ENCODE measurements at regions not wholly inside any gene's neighbourhood (a gene's known extent, or its start where the extent isn't known, plus 50 kb on each side); places are given as distances from the start of the nearest gene placed in this dataset.
"Not testable (repeated sequence)": the region's sequence is repeated elsewhere in the genome, so short reads cannot be mapped to it uniquely, and the experiment has no call there.

- CTCF ChIA-PET, result no interaction called here
- BruUV-seq (replicated peaks), result no TSS peak
Measured at GRCh38 chr2:192391041-192391440, 196.3 kb upstream of the TMEFF2 start.

GRCh38 chr2:192390401-192390800, 195.7 kb upstream of the TMEFF2 start:
- Mint-ChIP-seq H3K9me3 (ENCODE audit: unreplicated experiment) (no peaks in the 10 kb centered on the region), H3K36me3 (ENCODE audit: insufficient read depth, unreplicated experiment) (no peaks in the 10 kb centered on the region), H3K4me3 (ENCODE audit: unreplicated experiment) (no peak overlapping the region), H3K4me1 (ENCODE audit: low read depth, unreplicated experiment) (no peaks in the 10 kb centered on the region), H3K27me3 (ENCODE audit: insufficient read depth, unreplicated experiment) (no peaks in the 10 kb centered on the region), H3K27ac (ENCODE audit: unreplicated experiment) (no peak overlapping the region)
- H3K9me3 ChIP-seq, result peaks cover 4% of the 10 kb centered on the region; the same call in 1 of the 2 replicates
- H3K36me3 ChIP-seq (ENCODE audit: control insufficient read depth, insufficient read depth, low read length), result no peaks in the 10 kb centered on the region
- DNase-seq, result no peak
- BruUV-seq (replicated peaks), result no TSS peak
- intact Hi-C loops (cut with micrococcal nuclease; ENCODE audit: unreplicated experiment), result no loop called here
- CTCF ChIA-PET, result no interaction called here
- POLR2A ChIA-PET, result no interaction called here
- H3K27me3 ChIP-seq (replicated peaks; ENCODE audit: control insufficient read depth, insufficient read depth, low read length), result no peaks in the 10 kb centered on the region
- H3K4me3 ChIP-seq (ENCODE audit: low read depth, low read length), result no peak overlapping the region
- no peaks in the 10 kb centered on the region for H3K4me1 ChIP-seq
- no peak for TF ChIP-seq CTCF (IDR thresholded peaks at IDR 0.05; ENCODE audit: insufficient read depth in 1 of 2, low read depth in 1 of 2, low read length in 1 of 2, severe bottlenecking in 1 of 2, unreplicated experiment in 1 of 2)

More at GRCh38 chr2:192391041-192391440, 196.3 kb upstream of the TMEFF2 start:
- H3K27me3 Mint-ChIP-seq (ENCODE audit: insufficient read depth, unreplicated experiment), result no peaks in the 10 kb centered on the region
- no peak for TF ChIP-seq CTCF (IDR thresholded peaks at IDR 0.05; ENCODE audit: insufficient read depth in 1 of 2, low read depth in 1 of 2, low read length in 1 of 2, severe bottlenecking in 1 of 2, unreplicated experiment in 1 of 2)
- no peaks in the 10 kb centered on the region for H3K4me1 Mint-ChIP-seq (ENCODE audit: low read depth, unreplicated experiment)
- no peak overlapping the region for H3K27ac Mint-ChIP-seq (ENCODE audit: unreplicated experiment)
- no peak for DNase-seq
- H3K36me3 Mint-ChIP-seq (ENCODE audit: insufficient read depth, unreplicated experiment), result no peaks in the 10 kb centered on the region
- H3K9me3 Mint-ChIP-seq (ENCODE audit: unreplicated experiment), result no peaks in the 10 kb centered on the region
- Histone ChIP-seq H3K9me3 (peaks cover 4% of the 10 kb centered on the region; the same call in 1 of the 2 replicates), H3K4me1 (no peaks in the 10 kb centered on the region), H3K4me3 (ENCODE audit: low read depth, low read length) (no peak overlapping the region), H3K27me3 (replicated peaks; ENCODE audit: control insufficient read depth, insufficient read depth, low read length) (no peaks in the 10 kb centered on the region), H3K36me3 (ENCODE audit: control insufficient read depth, insufficient read depth, low read length) (no peaks in the 10 kb centered on the region)
- H3K4me3 Mint-ChIP-seq (ENCODE audit: unreplicated experiment), result no peak overlapping the region
- intact Hi-C loops (cut with micrococcal nuclease; ENCODE audit: unreplicated experiment), result no loop called here
- POLR2A ChIA-PET, result no interaction called here

- H3K4me3 ChIP-seq (ENCODE audit: low read depth, low read length); H3K9me3 Mint-ChIP-seq (ENCODE audit: unreplicated experiment); H3K27ac Mint-ChIP-seq (ENCODE audit: unreplicated experiment); H3K9me3 ChIP-seq; H3K27me3 ChIP-seq (replicated peaks; ENCODE audit: control insufficient read depth, insufficient read depth, low read length); H3K4me3 Mint-ChIP-seq (ENCODE audit: unreplicated experiment); DNase-seq; BruUV-seq (replicated peaks); H3K36me3 Mint-ChIP-seq (ENCODE audit: insufficient read depth, unreplicated experiment); H3K4me1 Mint-ChIP-seq (ENCODE audit: low read depth, unreplicated experiment); H3K4me1 ChIP-seq; intact Hi-C loops (cut with micrococcal nuclease; ENCODE audit: unreplicated experiment); CTCF ChIA-PET; POLR2A ChIA-PET; H3K36me3 ChIP-seq (ENCODE audit: control insufficient read depth, insufficient read depth, low read length); H3K27me3 Mint-ChIP-seq (ENCODE audit: insufficient read depth, unreplicated experiment): not testable (repeated sequence)
Measured at GRCh38 chr2:192384191-192384590, 189.5 kb upstream of the TMEFF2 start.

GRCh38 chr2:192381082-192381481, 186.3 kb upstream of the TMEFF2 start:
- H3K27ac Mint-ChIP-seq (ENCODE audit: unreplicated experiment), result no peak overlapping the region

More at GRCh38 chr2:192381082-192381481, 186.3 kb upstream of the TMEFF2 start:
- intact Hi-C loops (cut with micrococcal nuclease; ENCODE audit: unreplicated experiment), result no loop called here
- no peaks in the 10 kb centered on the region for H3K36me3 ChIP-seq (ENCODE audit: control insufficient read depth, insufficient read depth, low read length)
- H3K9me3 ChIP-seq, result 0 out of 2 replicates have a peak, but pooled peaks cover 4% of the 10 kb centered on the region
- no peak for TF ChIP-seq CTCF (IDR thresholded peaks at IDR 0.05; ENCODE audit: insufficient read depth in 1 of 2, low read depth in 1 of 2, low read length in 1 of 2, severe bottlenecking in 1 of 2, unreplicated experiment in 1 of 2)
- H3K4me3 ChIP-seq (ENCODE audit: low read depth, low read length), result no peak overlapping the region
- no TSS peak for BruUV-seq (replicated peaks)
- H3K27me3 Mint-ChIP-seq (ENCODE audit: insufficient read depth, unreplicated experiment), result peaks cover 3% of the 10 kb centered on the region
- ChIA-PET POLR2A (no interaction called here), CTCF (no interaction called here)
- H3K27me3 ChIP-seq (replicated peaks; ENCODE audit: control insufficient read depth, insufficient read depth, low read length), result no peaks in the 10 kb centered on the region
- H3K4me3 Mint-ChIP-seq (ENCODE audit: unreplicated experiment), result no peak overlapping the region
- H3K9me3 Mint-ChIP-seq (ENCODE audit: unreplicated experiment), result no peaks in the 10 kb centered on the region
- DNase-seq, result no peak
- H3K4me1 Mint-ChIP-seq (ENCODE audit: low read depth, unreplicated experiment), result no peaks in the 10 kb centered on the region
- H3K36me3 Mint-ChIP-seq (ENCODE audit: insufficient read depth, unreplicated experiment), result no peaks in the 10 kb centered on the region
- H3K4me1 ChIP-seq, result no peaks in the 10 kb centered on the region
